Myocyte (in vitro differentiated cells): ENCODE measurements at regions not wholly inside any gene's neighbourhood (a gene's known extent, or its start where the extent isn't known, plus 50 kb on each side); places are given as distances from the start of the nearest gene placed in this dataset.

Source experiments
- DNase-seq: peaks from one replicate; pipeline ENCODE4 v3.0.0-alpha.2; 2012; ENCODE audit warnings: low read depth

DNA sequence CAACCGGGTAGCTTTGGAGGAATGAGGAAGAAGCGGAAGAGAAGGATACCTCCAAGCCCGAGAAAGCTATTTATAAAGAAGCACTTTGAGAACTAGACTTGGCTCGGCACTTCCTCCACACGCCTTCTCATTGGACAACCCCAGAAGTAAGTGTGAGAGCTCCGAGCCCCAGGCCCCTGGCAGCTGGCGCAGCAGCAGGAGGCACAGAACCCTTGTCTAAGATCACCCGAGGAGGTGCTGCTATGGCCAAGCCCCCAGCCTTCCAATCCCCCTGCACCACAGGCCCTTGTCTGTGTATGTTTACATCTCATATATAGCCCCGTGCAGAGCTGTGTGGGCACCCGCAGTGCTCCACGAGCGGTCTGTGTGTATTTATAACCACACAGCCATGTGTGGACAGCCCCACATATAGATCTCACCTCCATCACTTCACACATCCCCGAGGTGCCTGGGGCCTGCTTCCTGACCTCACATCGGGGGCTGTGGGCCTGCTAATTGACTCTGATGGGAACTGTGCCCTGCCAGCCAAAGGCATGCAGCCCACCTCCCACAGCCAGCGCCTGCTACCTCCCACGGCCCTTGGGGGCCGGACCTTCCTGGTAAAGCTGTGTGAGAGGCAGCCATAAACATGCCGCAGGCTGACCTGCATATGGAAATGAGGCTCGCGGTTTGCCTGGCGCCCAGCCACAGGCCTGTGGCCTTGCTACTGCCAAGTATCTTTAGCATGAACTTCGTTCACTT lies 96.1 kb downstream of the C17orf67 start:
- DNase-seq, result no peak

GRCh38 chr17:56739376-56739775 lies 94.3 kb downstream of the C17orf67 start:
- no peak for DNase-seq

DNA sequence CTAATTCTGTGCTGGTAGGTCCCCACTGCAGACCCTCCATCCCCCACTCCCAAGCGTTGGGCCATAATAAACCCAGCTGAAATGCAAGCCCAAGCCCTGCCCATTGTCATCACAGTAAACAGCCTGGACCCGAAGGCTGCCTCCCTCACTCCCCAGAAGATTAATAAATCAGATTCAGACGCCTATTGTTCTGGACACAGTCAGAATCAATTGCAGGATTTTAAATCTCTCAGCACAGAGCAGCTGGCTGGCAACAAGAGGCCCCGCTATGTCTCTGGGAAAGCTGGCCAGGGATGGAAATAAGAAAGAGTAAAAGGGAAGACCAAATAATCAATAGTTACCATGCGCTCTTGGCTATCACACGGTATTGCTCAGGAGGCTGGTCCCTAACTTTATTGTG lies 93.9 kb downstream of the C17orf67 start:
- no peak for DNase-seq

DNA sequence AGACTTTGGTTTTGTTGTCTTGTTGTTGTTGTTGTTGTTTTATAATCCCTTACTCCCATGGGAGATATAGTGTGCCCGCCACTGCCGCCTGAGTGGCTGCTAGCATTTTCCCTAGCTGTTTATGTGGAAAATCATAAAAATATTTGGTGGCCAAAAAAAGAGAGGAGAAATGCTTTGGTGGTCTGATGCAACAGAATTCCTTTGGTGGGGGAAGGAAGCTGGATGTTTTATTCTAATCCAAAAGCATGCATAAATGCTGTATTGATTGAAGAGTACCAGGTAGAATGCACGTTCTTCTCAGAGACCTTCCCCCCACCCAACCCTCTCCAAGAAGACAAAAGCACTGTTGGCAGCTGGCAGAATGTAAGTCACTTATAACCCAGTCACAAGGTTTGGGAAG lies 93.2 kb downstream of the C17orf67 start:
- DNase-seq, result no peak
